HG03575 (cell line): ENCODE measurements at regions not wholly inside any gene's neighbourhood (a gene's known extent, or its start where the extent isn't known, plus 50 kb on each side); places are given as distances from the start of the nearest gene placed in this dataset.

Experiments
- ATAC-seq: cut with Tn5 transposase; IDR thresholded peaks from one replicate; pipeline ENCODE4 v1.9.1; 2021; ENCODE audit not compliant: unreplicated experiment, insufficient number of reproducible peaks, low FRiP score; ENCODE audit errors: extremely low read depth

DNA sequence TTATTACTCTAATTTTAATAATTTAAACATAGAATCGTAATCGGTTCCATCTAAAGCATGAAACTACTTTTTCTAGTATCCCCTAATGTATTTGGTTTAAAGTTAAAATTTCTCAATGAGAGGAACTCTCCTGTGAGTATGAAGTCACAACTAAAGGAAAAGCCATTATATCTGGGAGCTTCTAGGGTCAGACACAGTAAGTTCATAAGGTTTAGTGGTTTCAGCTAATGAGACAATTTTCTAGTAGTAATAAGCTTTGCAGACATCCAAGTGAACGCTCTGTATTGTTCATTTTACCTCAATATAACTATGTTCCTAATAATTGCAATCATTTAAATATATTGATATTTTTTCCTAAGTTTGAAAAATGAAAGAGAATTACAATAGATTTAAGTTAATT lies 364.4 kb upstream of the CDH9 start:
- no peak for ATAC-seq

DNA sequence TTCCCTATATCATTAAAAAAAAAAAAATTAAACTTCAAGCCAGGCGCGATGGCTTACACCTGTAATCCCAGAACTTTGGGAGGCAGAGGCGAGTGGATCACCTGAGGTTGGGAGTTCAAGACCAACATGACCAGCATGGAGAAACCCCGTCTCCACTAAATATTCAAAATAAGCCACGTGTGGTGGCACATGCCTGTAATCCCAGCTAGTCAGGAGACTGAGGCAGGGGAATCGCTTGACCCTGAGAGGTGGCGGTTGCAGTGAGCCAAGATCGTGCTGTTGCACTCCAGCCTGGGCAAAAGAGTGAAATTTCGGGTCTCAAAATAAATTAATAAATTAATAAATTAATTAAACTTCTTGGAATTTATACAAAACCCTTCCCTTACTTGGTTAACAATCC lies 358.6 kb upstream of the CDH9 start:
- ATAC-seq: no peak

DNA sequence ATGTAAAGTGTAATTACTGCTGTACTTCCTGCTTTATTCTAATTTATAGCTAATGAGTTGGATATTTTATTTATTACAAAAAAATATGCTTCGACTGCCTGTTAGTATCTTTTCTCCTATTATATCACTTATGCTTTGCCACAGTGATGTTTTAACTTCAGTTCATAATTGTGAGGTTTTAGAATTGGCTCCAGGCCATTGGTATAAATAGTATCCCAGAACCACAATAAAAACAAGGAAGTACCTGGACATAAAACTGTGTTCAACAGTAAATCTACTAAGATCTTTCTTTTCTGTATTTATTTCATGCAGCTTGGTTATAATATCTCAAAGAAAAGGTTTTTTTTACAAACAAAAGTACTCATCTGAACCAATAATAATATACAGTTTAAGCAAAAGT lies 354.3 kb upstream of the CDH9 start:
- ATAC-seq: no peak

DNA sequence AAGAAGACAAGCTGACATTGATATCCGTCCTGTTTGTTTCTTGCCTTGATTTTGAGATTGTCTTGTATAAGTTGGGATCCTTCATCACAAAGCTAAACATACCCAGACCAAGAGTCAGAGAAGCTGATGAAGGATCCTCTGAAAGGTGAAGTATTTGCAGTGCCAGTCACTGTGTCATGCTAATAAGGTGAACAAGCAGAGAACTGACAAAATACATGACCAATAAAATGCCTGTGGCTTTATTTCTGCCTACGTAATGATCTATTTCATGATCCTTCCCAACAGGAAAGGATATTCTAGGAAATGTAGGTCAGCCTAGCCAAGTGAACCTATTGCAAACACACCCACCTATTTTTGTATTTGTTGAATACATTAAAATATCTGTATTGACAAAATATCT lies 351.3 kb upstream of the CDH9 start:
- ATAC-seq: no peak

DNA sequence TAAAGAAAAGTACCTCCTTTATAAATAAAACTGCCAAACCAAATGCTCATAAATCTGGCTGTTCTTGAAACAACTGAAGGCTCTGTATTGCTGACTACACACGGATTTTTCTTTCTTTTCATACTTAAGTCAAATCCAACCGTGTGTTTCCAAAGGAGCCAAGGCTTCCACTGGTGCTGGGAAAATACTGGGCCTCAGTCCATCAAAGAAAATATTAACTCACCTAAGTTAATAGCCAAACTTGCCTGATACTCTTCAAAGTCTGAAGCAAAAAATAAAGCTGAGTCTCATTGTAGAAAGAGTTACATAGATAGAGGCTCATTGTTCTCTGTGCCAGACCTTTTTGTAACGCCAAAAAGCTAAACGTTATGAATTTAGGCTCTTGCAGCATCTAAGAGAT lies 350.4 kb upstream of the CDH9 start:
- ATAC-seq: no peak

DNA sequence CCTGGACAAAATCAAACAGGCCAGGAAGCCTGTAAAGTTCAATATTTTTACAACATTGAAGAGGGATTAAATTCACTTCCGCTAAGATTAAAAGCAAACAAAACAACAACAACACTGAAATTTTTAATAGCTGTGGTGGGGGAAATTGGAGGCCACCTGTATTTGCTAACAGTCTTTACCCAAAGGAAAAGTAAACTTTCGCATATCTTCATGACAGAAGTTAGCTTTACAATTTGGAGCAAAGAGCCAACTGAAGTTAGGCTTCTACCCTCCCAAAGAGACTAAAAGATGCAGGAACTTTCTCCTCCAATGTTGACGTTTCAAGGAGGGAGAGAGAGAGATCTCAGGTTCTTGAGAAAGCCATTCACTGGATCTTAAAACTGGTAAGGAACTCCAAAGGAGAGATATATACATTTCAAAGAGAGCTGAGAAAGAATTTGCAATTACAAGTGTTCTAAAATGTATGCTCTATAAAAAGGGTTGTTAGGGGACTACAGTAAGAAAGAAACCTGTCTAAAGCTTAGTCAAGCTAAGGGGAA lies 349.2 kb upstream of the CDH9 start:
- ATAC-seq: no peak

DNA sequence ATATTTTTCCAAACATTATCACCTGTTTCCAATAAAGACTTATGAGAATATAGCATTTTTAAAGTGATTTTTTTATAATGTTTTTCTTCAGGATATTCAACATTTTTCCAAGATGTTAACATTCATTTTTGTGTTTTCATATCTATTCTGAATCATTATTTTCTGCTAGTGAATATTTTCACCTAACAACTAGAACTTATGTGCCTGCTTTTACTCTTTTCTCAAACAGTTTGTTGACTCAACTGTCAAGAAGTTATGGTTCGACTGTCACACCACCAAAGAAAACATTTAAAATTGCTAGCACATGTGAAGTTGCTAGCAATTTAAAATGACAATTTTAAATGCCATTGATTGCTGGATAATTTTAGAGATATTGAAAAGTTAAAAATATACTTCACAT lies 343.3 kb upstream of the CDH9 start:
- no peak for ATAC-seq

DNA sequence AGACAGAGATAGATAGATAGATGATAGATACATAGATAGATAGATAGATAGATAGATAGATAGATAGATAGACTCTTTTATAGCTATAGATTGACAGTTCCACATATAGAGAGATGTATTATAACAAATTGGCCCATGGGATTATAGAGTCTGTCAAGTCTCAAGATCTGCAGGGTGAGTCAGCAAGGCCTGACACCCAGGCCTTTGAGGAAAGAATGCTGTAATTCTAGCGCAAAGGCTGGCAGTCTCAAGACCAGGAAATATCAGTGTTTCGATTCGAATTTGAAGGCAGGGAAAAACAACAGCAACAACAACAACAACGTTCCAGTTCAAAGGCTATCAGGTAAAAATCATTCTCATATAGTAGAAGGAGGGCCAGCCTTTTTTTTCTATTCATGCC lies 339.2 kb upstream of the CDH9 start:
- no peak for ATAC-seq

DNA sequence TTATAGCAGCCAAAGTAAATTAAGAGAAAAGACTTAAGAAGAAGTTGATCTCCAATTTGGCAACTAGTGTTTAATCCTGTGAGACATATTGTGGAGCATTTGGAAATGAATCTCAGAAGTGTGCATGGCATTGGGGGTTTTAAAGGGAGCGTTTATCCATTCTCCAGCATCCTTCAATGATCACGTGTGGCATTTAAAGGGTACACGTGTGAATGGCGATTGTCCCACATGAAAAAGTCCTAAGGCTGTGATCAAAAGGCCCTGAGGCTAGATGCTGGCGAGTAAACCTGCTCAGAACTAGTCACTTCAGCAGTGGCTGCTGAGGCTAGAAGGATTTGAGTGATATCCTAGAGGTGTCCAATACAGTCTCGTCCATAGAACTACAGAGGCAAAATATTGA lies 315.6 kb upstream of the CDH9 start:
- no peak for ATAC-seq

DNA sequence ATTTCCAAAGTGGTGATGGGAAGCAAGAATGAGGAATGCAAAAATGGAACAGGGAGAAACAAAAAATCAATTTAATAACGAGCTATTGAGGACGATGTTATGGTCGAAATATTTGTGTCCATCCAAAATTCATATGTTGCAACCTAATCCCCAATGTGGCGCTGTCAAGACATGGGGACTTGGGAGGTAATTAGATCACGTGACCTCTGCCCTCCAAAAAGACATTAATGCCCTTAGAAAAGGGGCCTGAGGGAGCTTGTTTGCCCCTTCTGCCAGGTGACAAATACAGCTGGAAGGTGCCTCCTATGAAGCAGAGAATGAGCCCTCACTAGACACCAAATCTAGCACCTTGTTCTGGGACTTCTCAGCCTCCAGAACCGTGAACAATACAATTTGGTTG lies 315.2 kb upstream of the CDH9 start:
- ATAC-seq: no peak

DNA sequence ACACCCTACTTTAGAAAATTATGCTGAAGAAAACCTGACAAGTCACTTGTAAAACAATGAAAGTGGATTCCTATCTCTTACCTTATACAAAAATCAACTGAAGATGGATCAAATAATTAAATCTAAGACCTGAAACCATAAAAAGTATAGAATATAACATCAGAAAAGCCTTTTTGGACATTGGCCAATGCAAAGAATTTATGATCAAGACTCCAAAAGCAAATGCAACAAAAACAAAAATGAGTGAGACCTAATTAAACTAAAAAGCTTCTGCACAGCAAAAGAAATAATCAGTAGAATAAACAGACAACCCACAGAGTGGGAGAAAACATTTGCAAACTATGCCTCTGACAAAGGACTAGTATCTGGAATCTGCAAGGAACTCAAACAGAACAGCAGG lies 303.0 kb upstream of the CDH9 start:
- ATAC-seq: no peak

DNA sequence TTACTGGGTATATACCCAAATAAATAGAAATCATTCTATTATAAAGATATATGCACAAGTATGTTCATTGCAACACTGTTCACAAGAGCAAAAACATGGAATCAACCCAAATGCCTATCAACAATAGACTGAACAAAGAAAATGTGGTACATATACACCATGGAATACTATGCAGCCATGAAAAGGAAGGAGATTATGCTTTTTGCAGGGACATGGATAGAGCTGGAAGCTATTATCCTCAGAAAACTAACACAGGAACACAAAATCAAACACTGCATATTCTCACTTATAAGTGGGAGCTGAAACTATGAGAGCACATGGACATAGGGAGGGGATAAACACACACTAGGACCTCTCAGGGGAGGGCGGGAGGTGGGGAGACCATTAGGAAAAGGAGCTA lies 298.4 kb upstream of the CDH9 start:
- ATAC-seq: no peak

DNA sequence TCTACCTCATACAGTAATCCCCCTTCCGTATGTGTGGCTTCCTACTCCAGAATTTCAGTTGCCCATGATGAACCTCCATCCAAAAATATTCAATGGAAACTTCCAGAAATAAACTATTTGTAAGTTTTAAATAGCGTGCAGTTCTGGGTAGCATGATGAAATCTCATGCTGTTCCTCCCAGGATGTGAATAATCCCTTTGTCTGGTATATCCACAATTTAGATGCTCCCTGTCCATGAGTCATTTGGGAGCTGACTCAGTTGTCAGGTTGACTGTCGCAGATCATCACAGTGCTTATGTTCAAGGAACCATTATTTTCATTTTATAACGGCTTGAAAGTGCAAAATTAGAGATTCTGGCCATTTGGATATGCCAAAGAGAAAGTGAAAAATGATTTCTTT lies 290.1 kb upstream of the CDH9 start:
- ATAC-seq: no peak

DNA sequence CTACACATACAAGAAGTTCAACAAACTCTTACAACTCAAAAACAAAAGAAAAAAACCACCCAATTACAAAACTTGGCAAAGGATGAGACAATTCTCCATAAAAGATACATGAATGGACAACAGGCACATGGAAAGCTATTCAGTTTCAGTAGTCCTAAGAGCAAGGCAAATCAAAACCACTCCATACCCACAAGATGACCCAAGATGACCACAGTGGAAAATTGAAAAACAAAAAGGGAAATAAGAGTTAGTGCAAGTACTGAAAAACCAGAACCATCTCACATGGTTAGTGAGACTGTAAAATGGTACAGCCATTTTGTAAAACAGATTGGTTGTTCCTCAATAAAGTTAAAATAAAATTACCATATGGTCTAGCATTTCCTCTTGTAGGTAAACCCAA lies 287.1 kb upstream of the CDH9 start:
- ATAC-seq: no peak

DNA sequence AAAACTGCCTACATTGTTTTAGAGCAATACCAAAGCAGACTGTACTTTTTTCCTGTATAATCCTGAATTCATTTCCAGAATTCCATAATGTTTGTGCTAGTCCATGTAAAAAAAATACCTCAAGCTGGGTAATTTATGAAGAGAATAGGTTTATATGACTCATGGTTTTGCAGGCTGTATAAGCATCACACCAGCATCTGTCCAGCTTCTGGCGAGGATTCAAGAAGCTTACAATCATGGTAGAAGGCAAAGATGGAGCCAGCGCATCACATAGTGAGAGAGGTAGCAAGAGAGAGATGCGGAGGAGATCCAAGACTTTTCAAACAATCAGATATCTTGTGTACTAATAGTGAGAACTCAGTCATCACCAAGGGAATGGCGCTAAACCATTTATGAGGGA lies 280.3 kb upstream of the CDH9 start:
- no peak for ATAC-seq

DNA sequence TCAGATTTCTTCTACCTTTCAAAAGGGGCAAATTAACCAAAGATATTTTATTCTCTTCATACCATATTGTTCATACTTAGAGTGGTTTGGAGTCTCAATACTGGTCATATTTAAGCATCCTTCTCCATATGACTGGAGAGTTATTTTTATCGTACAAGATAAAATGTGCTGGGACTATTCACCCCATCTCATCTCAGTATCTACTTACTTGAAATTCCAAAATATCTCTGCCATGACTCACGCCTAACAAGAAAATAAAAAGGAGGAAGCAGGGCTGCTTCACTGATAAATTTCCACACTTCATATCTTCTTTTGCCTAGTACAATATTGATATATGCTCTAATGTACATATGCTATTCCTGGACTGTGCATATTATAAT lies 277.9 kb upstream of the CDH9 start:
- no peak for ATAC-seq

DNA sequence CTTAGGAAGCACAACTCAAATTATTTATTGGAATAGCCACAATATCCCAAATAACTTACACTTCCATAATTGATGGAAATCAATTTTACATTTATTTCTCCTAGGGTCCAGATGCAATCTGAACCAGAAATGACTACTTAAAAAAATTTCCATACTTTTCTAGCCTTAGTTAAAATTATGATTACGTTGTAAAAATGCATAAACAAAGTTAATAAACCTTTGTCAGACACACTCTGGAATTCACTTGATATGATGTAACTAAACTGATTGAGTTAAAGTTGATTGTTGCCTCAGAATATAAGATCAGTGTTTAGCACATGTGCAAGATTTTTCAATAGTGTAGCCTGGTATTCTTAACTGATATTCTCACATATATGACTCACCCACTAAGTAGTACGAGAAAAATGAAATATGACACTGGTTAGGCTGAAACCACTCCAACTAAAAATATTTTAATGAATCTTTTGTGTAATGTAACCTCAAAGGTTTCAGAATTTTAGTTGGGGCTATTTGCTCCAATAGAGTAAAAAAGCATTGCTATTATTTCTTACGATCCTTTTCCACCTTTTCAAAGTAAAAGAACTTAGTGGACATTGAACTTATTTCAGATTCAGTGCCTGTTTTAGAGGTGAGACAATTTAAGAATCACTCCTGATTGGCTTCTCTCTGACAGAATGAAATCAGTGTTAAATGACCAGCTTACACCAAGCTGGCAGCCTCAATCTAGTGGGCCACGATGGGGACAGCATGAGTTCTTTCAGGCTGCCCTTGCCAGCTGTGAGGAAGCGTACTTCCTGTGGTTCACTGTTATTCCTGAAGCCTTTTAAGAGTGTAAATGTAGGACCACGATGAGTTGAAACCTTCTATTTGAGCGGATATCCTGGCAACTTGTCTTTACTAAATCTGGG lies 277.2 kb upstream of the CDH9 start:
- no peak for ATAC-seq

DNA sequence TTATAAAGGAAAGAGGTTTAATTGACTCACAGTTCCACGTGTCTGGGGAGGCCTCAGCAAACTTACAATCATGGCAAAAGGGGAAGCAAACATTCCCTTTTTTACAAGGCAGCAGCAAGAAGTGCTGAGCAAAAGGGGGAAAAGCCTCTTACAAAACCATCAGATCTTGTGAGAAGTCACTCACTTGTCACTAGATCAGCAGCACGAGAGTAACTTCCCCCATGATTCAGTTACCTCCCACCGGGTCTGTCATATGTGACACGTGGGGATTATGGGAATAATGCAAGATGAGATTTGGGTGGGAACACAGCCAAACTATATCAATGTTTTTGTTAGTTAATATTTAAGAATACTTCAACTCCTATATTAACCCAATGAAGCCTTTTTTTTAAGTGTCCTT lies 275.2 kb upstream of the CDH9 start:
- no peak for ATAC-seq

DNA sequence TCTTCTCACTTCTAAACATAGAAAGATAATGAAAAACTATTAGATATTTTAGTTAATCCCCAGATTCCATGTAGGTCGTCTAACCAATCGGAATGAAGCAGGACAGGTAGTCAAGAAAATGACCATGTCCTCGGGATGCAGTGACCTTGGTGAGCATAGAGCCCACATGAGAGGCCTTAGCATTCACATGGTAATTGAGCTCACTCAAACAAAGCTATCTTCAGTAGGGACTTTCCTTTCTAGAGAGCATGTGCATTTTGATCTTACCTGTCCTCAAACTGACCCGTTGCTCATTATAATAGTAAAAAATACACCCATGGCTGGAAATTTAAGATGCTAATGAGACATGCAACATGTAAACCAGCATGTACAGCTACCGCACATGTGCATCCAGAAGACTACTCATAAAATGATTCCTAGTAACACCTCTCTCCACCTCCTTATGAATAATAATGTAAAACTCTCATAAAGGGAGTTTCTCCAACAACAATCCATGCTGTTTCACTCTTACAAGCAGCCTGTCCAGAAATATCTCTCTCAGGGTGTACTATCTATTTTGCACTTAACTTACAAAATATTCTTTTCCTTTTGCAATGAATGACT lies 274.0 kb upstream of the CDH9 start:
- ATAC-seq: no peak

DNA sequence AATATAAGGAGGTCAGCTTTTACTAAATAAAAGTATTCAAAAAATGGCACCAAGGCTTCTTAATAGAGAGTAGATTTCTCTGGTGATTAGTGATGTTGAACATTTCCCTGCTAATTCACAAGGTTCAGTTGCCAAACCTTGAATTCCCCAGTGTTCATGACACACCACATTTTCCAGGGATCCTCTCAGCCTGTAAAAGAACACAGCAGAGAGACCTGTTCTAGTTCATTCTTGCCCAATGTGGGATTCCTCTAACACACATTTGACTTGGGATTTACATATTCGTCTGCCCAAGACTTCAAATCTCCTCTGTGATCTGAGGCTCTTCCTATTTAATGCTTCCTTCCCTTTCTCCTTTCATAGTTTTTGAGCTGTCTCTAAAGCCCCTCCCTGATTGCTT lies 273.2 kb upstream of the CDH9 start:
- ATAC-seq: no peak

DNA sequence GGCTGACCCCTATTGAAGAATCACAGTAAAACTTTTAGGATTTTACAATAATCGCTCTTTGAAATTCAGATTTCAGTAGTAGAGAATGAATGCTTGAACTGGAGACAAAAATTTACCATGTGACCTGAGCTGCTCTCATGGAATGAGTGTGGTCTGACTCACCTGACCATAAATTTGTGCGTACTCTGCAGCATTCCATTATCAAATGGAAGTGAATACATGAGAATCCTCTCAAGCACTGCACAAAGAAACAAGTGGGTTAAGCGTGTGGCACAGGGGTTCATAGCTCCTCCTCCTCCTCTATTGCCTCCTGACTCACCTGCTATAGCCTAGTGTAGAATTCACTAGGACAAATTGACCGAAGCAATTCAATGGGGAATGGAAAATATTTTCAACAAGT lies 269.8 kb upstream of the CDH9 start:
- ATAC-seq: no peak
